Stimulated activated CD8-positive, alpha-beta memory T cell treated with anti-CD3 and anti-CD28 coated beads, Interleukin-4, amount 100 ng/mL, for 1 hour (primary cell): ENCODE measurements at regions not wholly inside any gene's neighbourhood (a gene's known extent, or its start where the extent isn't known, plus 50 kb on each side); places are given as distances from the start of the nearest gene placed in this dataset.
"Not testable (repeated sequence)": the region's sequence is repeated elsewhere in the genome, so short reads cannot be mapped to it uniquely, and the experiment has no call there.

Source experiments
- DNase-seq, 2 donors: peaks; one replicate each; pipeline ENCODE4 v3.0.0-alpha.2; 2020; ENCODE audit warnings: low read depth in 2 of 2, low spot score in 1 of 2

GRCh38 chr13:44147233-44147632, 226.4 kb upstream of the SERP2 start:
- DNase-seq = no peak

GRCh38 chr13:44147648-44148047, 226.0 kb upstream of the SERP2 start:
- no peak for DNase-seq

- no peak for DNase-seq
Observed at GRCh38 chr13:44148159-44148914, 225.3 kb upstream of the SERP2 start.

GRCh38 chr13:44149231-44149630, 224.4 kb upstream of the SERP2 start:
- not testable (repeated sequence) for DNase-seq

GRCh38 chr13:44149821-44150220, 223.8 kb upstream of the SERP2 start:
- DNase-seq = no peak

GRCh38 chr13:44151474-44151873, 222.2 kb upstream of the SERP2 start:
- DNase-seq = no peak

GRCh38 chr13:44153496-44153895, 220.1 kb upstream of the SERP2 start:
- no peak for DNase-seq

- DNase-seq = no peak
Observed at GRCh38 chr13:44155422-44156293, 218.0 kb upstream of the SERP2 start.

GRCh38 chr13:44156294-44156658, 217.3 kb upstream of the SERP2 start:
- no peak for DNase-seq

GRCh38 chr13:44157606-44158005, 216.0 kb upstream of the SERP2 start:
- DNase-seq = no peak

GRCh38 chr13:44158098-44158521, 215.5 kb upstream of the SERP2 start:
- DNase-seq = no peak

GRCh38 chr13:44158881-44159632, 214.6 kb upstream of the SERP2 start:
- DNase-seq = no peak

- DNase-seq = no peak
Observed at GRCh38 chr13:44159633-44160279, 213.9 kb upstream of the SERP2 start.

- DNase-seq = no peak
Observed at GRCh38 chr13:44160591-44161191, 212.9 kb upstream of the SERP2 start.

- no peak for DNase-seq
Observed at GRCh38 chr13:44163108-44163507, 210.5 kb upstream of the SERP2 start.

GRCh38 chr13:44165221-44165888, 208.3 kb upstream of the SERP2 start:
- no peak for DNase-seq

GRCh38 chr13:44165889-44166496, 207.6 kb upstream of the SERP2 start:
- DNase-seq = no peak

- no peak for DNase-seq
Observed at GRCh38 chr13:44169018-44169911, 204.4 kb upstream of the SERP2 start.

GRCh38 chr13:44170731-44171130, 202.9 kb upstream of the SERP2 start:
- DNase-seq = no peak
